ENCODE measurements at regions not wholly inside any gene's neighbourhood (a gene's known extent, or its start where the extent isn't known, plus 50 kb on each side); places are given as distances from the start of the nearest gene placed in this dataset.

GRCh38 chr9:759541-759940 is 82.0 kb upstream of the DMRT1 start:
- TF ChIP-seq CTCF (conservative IDR thresholded peaks at IDR 0.05 in 1 of 2, IDR thresholded peaks at IDR 0.05 in 1 of 2; ENCODE audit: low read depth in 1 of 2, low read length in 2 of 2) (no peak), EZH2 (IDR thresholded peaks at IDR 0.05; ENCODE audit: low read length, missing control alignments) (no peak)

Measured in fibroblast of lung (primary cell).